ENCODE measurements at regions not wholly inside any gene's neighbourhood (a gene's known extent, or its start where the extent isn't known, plus 50 kb on each side); places are given as distances from the start of the nearest gene placed in this dataset.

GRCh38 chr5:98104454-98105188, 668.8 kb upstream of the RGMB start:
- TF ChIP-seq CTCF (conservative IDR thresholded peaks at IDR 0.05; ENCODE audit: low read depth, low read length) = no peak
- no peak overlapping the region for H3K4me3 ChIP-seq (ENCODE audit: low read depth, low read length)
- DNase-seq (ENCODE audit: low read depth) = no peak

GRCh38 chr5:98105681-98106080, 667.8 kb upstream of the RGMB start:
- TF ChIP-seq CTCF (conservative IDR thresholded peaks at IDR 0.05; ENCODE audit: low read depth, low read length) = no peak
- no peak overlapping the region for H3K4me3 ChIP-seq (ENCODE audit: low read depth, low read length)
- DNase-seq (ENCODE audit: low read depth) = no peak

GRCh38 chr5:98106116-98107031, 667.1 kb upstream of the RGMB start:
- no peak for TF ChIP-seq CTCF (conservative IDR thresholded peaks at IDR 0.05; ENCODE audit: low read depth, low read length)
- no peak for DNase-seq (ENCODE audit: low read depth)
- H3K4me3 ChIP-seq (ENCODE audit: low read depth, low read length) = no peak overlapping the region

- H3K4me3 ChIP-seq (ENCODE audit: low read depth, low read length) = no peak overlapping the region
- DNase-seq (ENCODE audit: low read depth) = no peak
- no peak for TF ChIP-seq CTCF (conservative IDR thresholded peaks at IDR 0.05; ENCODE audit: low read depth, low read length)
Measured at GRCh38 chr5:98108497-98108896, 665.0 kb upstream of the RGMB start.

GRCh38 chr5:98109561-98110006, 663.9 kb upstream of the RGMB start:
- DNase-seq (ENCODE audit: low read depth) = no peak
- TF ChIP-seq CTCF (conservative IDR thresholded peaks at IDR 0.05; ENCODE audit: low read depth, low read length) = no peak
- no peak overlapping the region for H3K4me3 ChIP-seq (ENCODE audit: low read depth, low read length)

GRCh38 chr5:98110282-98110691, 663.2 kb upstream of the RGMB start:
- H3K4me3 ChIP-seq (ENCODE audit: low read depth, low read length) = no peak overlapping the region
- no peak for TF ChIP-seq CTCF (conservative IDR thresholded peaks at IDR 0.05; ENCODE audit: low read depth, low read length)
- DNase-seq (ENCODE audit: low read depth) = no peak
